Kidney epithelial cell (primary cell): ENCODE measurements at regions not wholly inside any gene's neighbourhood (a gene's known extent, or its start where the extent isn't known, plus 50 kb on each side); places are given as distances from the start of the nearest gene placed in this dataset.

Experiments used
- DNase-seq: peaks from one replicate; pipeline ENCODE4 v3.0.0-alpha.2; 2010; ENCODE audit warnings: low read depth
- H3K27me3 ChIP-seq: 2 replicates; pipeline ENCODE4 v1.6.0; 2011; ENCODE audit warnings: low read length; ENCODE audit not compliant: control insufficient read depth, insufficient read depth
- H3K36me3 ChIP-seq: 2 replicates; pipeline ENCODE4 v1.5.1; 2011; ENCODE audit warnings: low read length; ENCODE audit not compliant: control insufficient read depth, insufficient read depth
- H3K4me3 ChIP-seq: 2 replicates; pipeline ENCODE4 v1.5.1; 2011; ENCODE audit warnings: low read depth, mild to moderate bottlenecking, control low read depth, low read length
- TF ChIP-seq, protein P1 (sequence below): IDR thresholded peaks from 2 replicates; pipeline ENCODE4 v1.5.1; 2011; ENCODE audit warnings: mild to moderate bottlenecking, moderate library complexity, low read length, control low read depth, inconsistent platforms; ENCODE audit not compliant: insufficient read depth, poor library complexity, severe bottlenecking

DNA sequence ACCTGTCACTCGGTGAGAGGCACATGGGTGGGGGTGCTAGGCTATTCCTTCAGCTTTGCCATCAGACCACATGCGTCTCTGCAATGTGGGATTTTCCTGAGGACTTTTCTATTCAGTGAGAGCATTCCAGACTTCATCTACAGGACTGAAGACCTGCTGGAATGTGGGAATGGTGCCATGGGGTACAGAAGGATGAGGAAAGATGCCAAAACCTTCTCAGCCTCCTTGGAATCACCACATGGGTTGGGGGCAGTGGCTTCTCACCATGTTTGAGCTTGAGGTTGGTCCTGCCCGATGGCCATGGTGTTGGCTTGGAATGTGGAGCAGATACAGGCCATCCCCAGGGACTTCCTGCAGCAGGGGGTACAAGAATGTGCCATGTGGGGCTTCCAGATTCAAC lies 80.9 kb upstream of the KLF13 start:
- H3K4me3 ChIP-seq: no peak overlapping the region
- no peak for DNase-seq
- TF ChIP-seq, protein P1, sequence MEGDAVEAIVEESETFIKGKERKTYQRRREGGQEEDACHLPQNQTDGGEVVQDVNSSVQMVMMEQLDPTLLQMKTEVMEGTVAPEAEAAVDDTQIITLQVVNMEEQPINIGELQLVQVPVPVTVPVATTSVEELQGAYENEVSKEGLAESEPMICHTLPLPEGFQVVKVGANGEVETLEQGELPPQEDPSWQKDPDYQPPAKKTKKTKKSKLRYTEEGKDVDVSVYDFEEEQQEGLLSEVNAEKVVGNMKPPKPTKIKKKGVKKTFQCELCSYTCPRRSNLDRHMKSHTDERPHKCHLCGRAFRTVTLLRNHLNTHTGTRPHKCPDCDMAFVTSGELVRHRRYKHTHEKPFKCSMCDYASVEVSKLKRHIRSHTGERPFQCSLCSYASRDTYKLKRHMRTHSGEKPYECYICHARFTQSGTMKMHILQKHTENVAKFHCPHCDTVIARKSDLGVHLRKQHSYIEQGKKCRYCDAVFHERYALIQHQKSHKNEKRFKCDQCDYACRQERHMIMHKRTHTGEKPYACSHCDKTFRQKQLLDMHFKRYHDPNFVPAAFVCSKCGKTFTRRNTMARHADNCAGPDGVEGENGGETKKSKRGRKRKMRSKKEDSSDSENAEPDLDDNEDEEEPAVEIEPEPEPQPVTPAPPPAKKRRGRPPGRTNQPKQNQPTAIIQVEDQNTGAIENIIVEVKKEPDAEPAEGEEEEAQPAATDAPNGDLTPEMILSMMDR: no peak

DNA sequence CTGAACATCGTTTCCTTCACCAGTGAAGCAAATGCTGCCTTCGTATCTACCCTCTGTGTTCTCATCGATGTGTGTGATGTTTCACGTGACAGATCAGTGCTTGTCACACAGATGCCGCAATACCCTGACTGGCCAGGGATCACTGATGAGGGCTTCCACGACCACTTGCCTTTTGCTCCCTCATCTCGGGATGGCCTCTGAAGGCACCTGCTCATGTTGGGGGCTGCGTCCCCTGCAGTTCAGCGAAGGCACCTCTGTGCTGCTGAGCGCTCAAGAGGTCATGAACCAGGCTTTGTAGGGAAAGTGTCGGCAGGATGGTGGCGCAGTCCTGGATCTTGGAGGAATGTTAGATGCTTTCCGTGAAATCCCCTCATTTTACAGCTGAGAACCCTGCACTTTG lies 79.2 kb upstream of the KLF13 start:
- H3K4me3 ChIP-seq: no peak overlapping the region
- H3K27me3 ChIP-seq: peaks cover 3% of the 10 kb centered on the region
- no peaks in the 10 kb centered on the region for H3K36me3 ChIP-seq
- TF ChIP-seq, protein P1: no peak
- DNase-seq: no peak

More for the DNA sequence above, 80.9 kb upstream of the KLF13 start:
- no peaks in the 10 kb centered on the region for H3K36me3 ChIP-seq
- peaks cover 3% of the 10 kb centered on the region for H3K27me3 ChIP-seq

DNA sequence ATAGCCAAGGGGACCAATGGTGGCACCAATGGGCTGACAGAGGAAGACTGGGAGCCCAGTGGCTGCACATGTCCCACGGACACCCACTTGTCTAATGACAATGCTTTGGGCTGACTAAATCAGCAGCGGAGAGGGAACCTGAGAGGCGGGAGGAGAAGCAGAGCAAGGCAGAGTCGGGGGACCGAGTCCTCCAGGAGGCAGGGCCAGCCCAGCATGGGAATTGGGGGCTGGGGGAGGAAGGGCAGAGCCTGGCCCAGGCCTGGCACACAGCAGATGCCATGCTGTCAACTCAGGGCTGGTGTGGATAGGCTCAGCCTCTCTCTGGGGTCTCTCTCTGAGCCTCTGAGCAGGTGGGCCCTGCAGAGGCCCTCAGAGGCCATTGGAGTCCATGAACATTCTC lies 78.4 kb upstream of the KLF13 start:
- H3K36me3 ChIP-seq: no peaks in the 10 kb centered on the region
- peaks cover 3% of the 10 kb centered on the region for H3K27me3 ChIP-seq
- H3K4me3 ChIP-seq: no peak overlapping the region
- DNase-seq: no peak
- TF ChIP-seq, protein P1: no peak

DNA sequence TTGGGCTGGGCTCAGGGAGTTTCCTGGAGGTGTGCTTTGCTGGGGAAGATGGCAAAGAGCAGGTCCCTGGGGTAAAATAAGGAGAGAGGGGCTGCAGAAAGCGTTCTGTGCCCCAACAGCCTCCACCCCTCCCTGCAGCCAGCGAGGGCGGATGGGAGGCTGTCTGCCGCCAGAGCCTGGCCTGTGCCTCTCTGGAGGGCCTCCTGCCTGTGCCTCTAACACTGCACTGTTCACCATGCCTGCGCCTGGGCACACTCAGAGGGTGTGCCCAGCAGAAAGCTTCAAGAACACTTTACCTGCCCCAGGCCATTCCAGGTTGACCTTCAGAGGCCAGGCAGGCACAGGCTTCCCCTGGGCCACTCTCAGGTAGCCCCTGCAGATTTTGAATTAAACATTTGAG lies 77.7 kb upstream of the KLF13 start:
- no peaks in the 10 kb centered on the region for H3K36me3 ChIP-seq
- DNase-seq: no peak
- H3K27me3 ChIP-seq: peaks cover 3% of the 10 kb centered on the region
- H3K4me3 ChIP-seq: no peak overlapping the region
- TF ChIP-seq, protein P1: no peak

DNA sequence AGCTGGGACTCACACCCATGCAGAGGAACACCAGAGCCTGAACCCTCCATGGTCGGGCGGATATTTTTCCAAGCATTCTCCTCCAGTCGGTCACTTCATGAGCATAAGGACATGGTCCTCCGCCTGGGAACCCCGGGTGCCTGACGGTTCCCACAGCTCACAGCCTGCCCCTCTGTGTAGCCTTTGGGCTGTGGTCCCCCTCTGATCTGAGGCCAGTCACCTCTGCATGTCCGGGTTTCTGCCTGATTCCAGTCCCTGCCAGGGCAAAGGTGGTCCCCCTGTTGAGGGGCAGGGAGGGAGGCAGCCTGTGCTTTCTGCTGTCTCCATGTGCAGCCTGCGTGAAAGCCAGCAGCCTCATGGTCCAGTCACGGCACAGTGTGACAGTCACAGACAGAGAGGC lies 76.6 kb upstream of the KLF13 start:
- Histone ChIP-seq H3K27me3 (peaks cover 3% of the 10 kb centered on the region), H3K4me3 (no peak overlapping the region), H3K36me3 (no peaks in the 10 kb centered on the region)
- TF ChIP-seq, protein P1: no peak
- no peak for DNase-seq

DNA sequence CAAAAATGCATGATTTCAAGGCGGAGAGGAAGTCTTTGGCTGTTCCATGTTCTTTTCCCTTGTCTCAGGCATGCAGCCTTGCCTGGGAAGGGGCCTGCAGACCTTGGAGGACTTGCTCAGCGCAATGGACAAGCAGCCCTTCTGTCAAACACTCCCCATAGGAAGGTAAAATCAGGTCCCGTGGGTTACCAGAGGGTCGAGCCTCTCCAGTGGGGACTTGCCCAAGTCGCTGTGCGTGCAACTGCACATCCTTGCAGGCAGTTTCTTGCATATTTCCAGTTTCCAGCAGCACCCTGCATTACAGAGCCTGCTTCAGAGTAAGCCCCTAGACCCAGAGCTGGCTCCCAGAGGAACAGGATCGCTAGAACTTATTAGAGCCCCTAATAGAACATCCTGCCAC lies 75.5 kb upstream of the KLF13 start:
- TF ChIP-seq, protein P1: no peak
- H3K4me3 ChIP-seq: no peak overlapping the region
- DNase-seq: no peak
- peaks cover under 1% of the 10 kb centered on the region for H3K27me3 ChIP-seq
- H3K36me3 ChIP-seq: no peaks in the 10 kb centered on the region
